ENCODE measurements at regions not wholly inside any gene's neighbourhood (a gene's known extent, or its start where the extent isn't known, plus 50 kb on each side); places are given as distances from the start of the nearest gene placed in this dataset.

- DNase-seq: no peak
These were observed 182.6 kb upstream of the CD96 start for GRCh38 chr3:111359261-111360030.

- DNase-seq: no peak
These were observed 179.5 kb upstream of the CD96 start for GRCh38 chr3:111362381-111363009.

GRCh38 chr3:111366515-111366914 lies 175.5 kb upstream of the CD96 start:
- no peak for DNase-seq

- no peak for DNase-seq
These were observed 173.9 kb upstream of the CD96 start for GRCh38 chr3:111368056-111368455.

- DNase-seq: no peak
These were observed 172.0 kb upstream of the CD96 start for GRCh38 chr3:111369958-111370357.

- no peak for DNase-seq
These were observed 168.8 kb upstream of the CD96 start for GRCh38 chr3:111373239-111373638.

GRCh38 chr3:111373861-111374260 lies 168.1 kb upstream of the CD96 start:
- no peak for DNase-seq

GRCh38 chr3:111385971-111386495 lies 156.0 kb upstream of the CD96 start:
- no peak for DNase-seq

- DNase-seq: no peak
These were observed 149.1 kb upstream of the CD96 start for GRCh38 chr3:111392894-111393398.

- no peak for DNase-seq
These were observed 129.3 kb upstream of the CD96 start for GRCh38 chr3:111412656-111413055.

GRCh38 chr3:111414531-111414930 lies 127.5 kb upstream of the CD96 start:
- DNase-seq: no peak

GRCh38 chr3:111415018-111415417 lies 127.0 kb upstream of the CD96 start:
- DNase-seq: no peak

- DNase-seq: no peak
These were observed 123.6 kb upstream of the CD96 start for GRCh38 chr3:111418391-111418790.

- no peak for DNase-seq
These were observed 113.7 kb upstream of the CD96 start for GRCh38 chr3:111428301-111428700.

GRCh38 chr3:111434941-111435622 lies 106.9 kb upstream of the CD96 start:
- no peak for DNase-seq

GRCh38 chr3:111438283-111438682 lies 103.7 kb upstream of the CD96 start:
- no peak for DNase-seq

- no peak for DNase-seq
These were observed 87.4 kb upstream of the CD96 start for GRCh38 chr3:111454551-111454950.

GRCh38 chr3:111465081-111465670 lies 76.8 kb upstream of the CD96 start:
- DNase-seq: no peak

- no peak for DNase-seq
These were observed 72.0 kb upstream of the CD96 start for GRCh38 chr3:111470032-111470431.

GRCh38 chr3:111471831-111472230 lies 70.2 kb upstream of the CD96 start:
- DNase-seq: no peak

GRCh38 chr3:111472556-111472955 lies 69.4 kb upstream of the CD96 start:
- no peak for DNase-seq

GRCh38 chr3:111473550-111473949 lies 68.4 kb upstream of the CD96 start:
- no peak for DNase-seq

GRCh38 chr3:111476701-111477100 lies 65.3 kb upstream of the CD96 start:
- DNase-seq: no peak
